Mesenchymal stem cell (in vitro differentiated cells and primary cell): ENCODE measurements at regions not wholly inside any gene's neighbourhood (a gene's known extent, or its start where the extent isn't known, plus 50 kb on each side); places are given as distances from the start of the nearest gene placed in this dataset.

Experiments
- DNase-seq: peaks from one replicate; pipeline ENCODE4 v3.0.0-alpha.2; 2013
- H2AFZ ChIP-seq: one replicate; pipeline ENCODE4 v1.6.1; 2013; ENCODE audit warnings: low read depth, mild to moderate bottlenecking, control low read depth, inconsistent platforms, low read length, moderate library complexity
- H2AK5ac ChIP-seq: 2 replicates; pipeline ENCODE4 v1.6.1; 2013; ENCODE audit warnings: low read length, moderate library complexity, mild to moderate bottlenecking, inconsistent platforms; ENCODE audit not compliant: severe bottlenecking
- H2BK120ac ChIP-seq: one replicate; pipeline ENCODE4 v1.6.1; 2013; ENCODE audit warnings: low read depth, mild to moderate bottlenecking, inconsistent platforms, low read length, moderate library complexity
- H2BK12ac ChIP-seq, 2 experiments: one replicate each; pipeline ENCODE4 v1.6.1; 2013; ENCODE audit warnings: inconsistent platforms in 2 of 2, low read length in 2 of 2, mild to moderate bottlenecking in 2 of 2, moderate library complexity in 2 of 2, control low read depth in 1 of 2
- H2BK15ac ChIP-seq: one replicate; pipeline ENCODE4 v1.6.1; 2013; ENCODE audit warnings: mild to moderate bottlenecking, low read depth, inconsistent platforms; ENCODE audit not compliant: poor library complexity, severe bottlenecking
- H2BK5ac ChIP-seq: 2 replicates; pipeline ENCODE4 v1.6.1; 2013; ENCODE audit warnings: low read depth, mild to moderate bottlenecking, low read length, control low read depth, inconsistent platforms; ENCODE audit not compliant: poor library complexity, severe bottlenecking
- H3K14ac ChIP-seq, 2 experiments: one replicate each; pipeline ENCODE4 v1.6.1; 2013; ENCODE audit warnings: inconsistent platforms in 2 of 2, low read length in 2 of 2, control low read depth in 1 of 2, mild to moderate bottlenecking in 1 of 2, moderate library complexity in 1 of 2
- H3K18ac ChIP-seq, 2 experiments: one replicate each; pipeline ENCODE4 v1.6.1; 2013; ENCODE audit warnings: inconsistent platforms in 2 of 2, low read length in 2 of 2, control low read depth in 1 of 2, low read depth in 1 of 2, mild to moderate bottlenecking in 1 of 2
- H3K23ac ChIP-seq, 2 experiments: one replicate each; pipeline ENCODE4 v1.6.1; 2013; ENCODE audit warnings: inconsistent platforms in 2 of 2, low read length in 2 of 2, mild to moderate bottlenecking in 2 of 2, moderate library complexity in 2 of 2, control low read depth in 1 of 2
- H3K27ac ChIP-seq: 2 replicates; pipeline ENCODE4 v1.5.1; 2013; ENCODE audit warnings: mild to moderate bottlenecking, moderate library complexity, low read length, control low read depth, inconsistent platforms; ENCODE audit not compliant: poor library complexity, severe bottlenecking
- H3K27me3 ChIP-seq, 2 experiments: 2 replicates each; pipeline versions ENCODE4 v1.6.1 to v1.7.0; 2013; ENCODE audit warnings: low read length in 2 of 2, mild to moderate bottlenecking in 2 of 2, moderate library complexity in 2 of 2, control low read depth in 1 of 2, inconsistent platforms in 1 of 2; ENCODE audit not compliant: control insufficient read depth in 1 of 2, insufficient read depth in 1 of 2
- H3K36me3 ChIP-seq, 2 experiments: 2 replicates each; pipeline versions ENCODE4 v1.6.1 to v1.7.0; 2013; ENCODE audit warnings: low read length in 2 of 2, control low read depth in 1 of 2, inconsistent platforms in 1 of 2, low read depth in 1 of 2, mild to moderate bottlenecking in 1 of 2; ENCODE audit not compliant: insufficient read depth in 2 of 2, control insufficient read depth in 1 of 2
- H3K4ac ChIP-seq, 2 experiments: one replicate each; pipeline ENCODE4 v1.6.1; 2013; ENCODE audit warnings: inconsistent platforms in 2 of 2, low read length in 2 of 2, mild to moderate bottlenecking in 2 of 2, moderate library complexity in 2 of 2, control low read depth in 1 of 2, low read depth in 1 of 2
- H3K4me1 ChIP-seq: 2 replicates; pipeline ENCODE4 v1.6.1; 2013; ENCODE audit warnings: low read depth, low read length, control low read depth; ENCODE audit not compliant: control insufficient read depth, insufficient read depth
- H3K4me2 ChIP-seq: 2 replicates; pipeline ENCODE4 v1.6.1; 2013; ENCODE audit warnings: low read length, mild to moderate bottlenecking, inconsistent platforms; ENCODE audit not compliant: poor library complexity, severe bottlenecking
- H3K4me3 ChIP-seq, 2 experiments: 2 replicates each; pipeline versions ENCODE4 v1.5.1 to v1.7.0; 2013; ENCODE audit warnings: low read length in 2 of 2, mild to moderate bottlenecking in 2 of 2, control low read depth in 1 of 2, low read depth in 1 of 2; ENCODE audit not compliant: insufficient read depth in 1 of 2
- H3K79me1 ChIP-seq: replicated peaks from 2 replicates; pipeline ENCODE4 v1.6.1; 2013; ENCODE audit warnings: mild to moderate bottlenecking, control low read depth, low read length, inconsistent platforms; ENCODE audit not compliant: poor library complexity, severe bottlenecking
- H3K9ac ChIP-seq: 2 replicates; pipeline ENCODE4 v1.7.0; 2013; ENCODE audit warnings: mild to moderate bottlenecking, low read length, moderate library complexity
- H3K9me3 ChIP-seq: 2 replicates; pipeline ENCODE4 v1.7.0; 2013; ENCODE audit warnings: mild to moderate bottlenecking, low read length; ENCODE audit not compliant: control insufficient read depth
- H4K8ac ChIP-seq: one replicate; pipeline ENCODE4 v1.6.1; 2013; ENCODE audit warnings: inconsistent platforms, mild to moderate bottlenecking, low read length, moderate library complexity
- H4K91ac ChIP-seq: one replicate; pipeline ENCODE4 v1.6.1; 2013; ENCODE audit warnings: mild to moderate bottlenecking, low read length, inconsistent platforms
- WGBS: methylation state at CpG from one replicate; pipeline ENCODE4 v1.1.7; 2013; ENCODE audit warnings: mixed read lengths; 5-methylcytosine and 5-hydroxymethylcytosine counted together

GRCh38 chr16:9034056-9034455 lies 57.4 kb upstream of the HAPSTR1 start:
- Histone ChIP-seq H3K18ac (no peak overlapping the region), H3K9me3 (no peaks in the 10 kb centered on the region), H3K4me2 (no peak overlapping the region), H3K79me1 (no peaks in the 10 kb centered on the region), H4K91ac (no peak overlapping the region), H2AK5ac (no peak overlapping the region), H3K4me3 (no peak overlapping the region), H2BK12ac (no peak overlapping the region), H3K27ac (no peak overlapping the region), H3K27me3 (no peaks in the 10 kb centered on the region), H3K14ac (no peak overlapping the region), H3K9ac (no peak overlapping the region), H2BK15ac (no peak overlapping the region), H2BK120ac (no peak overlapping the region), H3K23ac (no peak overlapping the region), H2BK5ac (no peak overlapping the region), H4K8ac (no peak overlapping the region), H3K4ac (no peak overlapping the region), H3K4me1 (no peaks in the 10 kb centered on the region), H3K36me3 (no peaks in the 10 kb centered on the region), H2AFZ (no peak overlapping the region)
- WGBS = 81% methylated on average over 7 of the region's 8 CpGs
- DNase-seq = no peak

- H2BK12ac ChIP-seq = no peak overlapping the region
- no peak overlapping the region for H3K4me2 ChIP-seq
- no peaks in the 10 kb centered on the region for H3K9me3 ChIP-seq
- no peak overlapping the region for H2AK5ac ChIP-seq
- no peak overlapping the region for H2BK15ac ChIP-seq
- H3K79me1 ChIP-seq = no peaks in the 10 kb centered on the region
- no peak overlapping the region for H2BK120ac ChIP-seq
- H3K4ac ChIP-seq = no peak overlapping the region
- no peaks in the 10 kb centered on the region for H3K27me3 ChIP-seq
- no peak overlapping the region for H2BK5ac ChIP-seq
- H3K23ac ChIP-seq = no peak overlapping the region
- H3K9ac ChIP-seq = no peak overlapping the region
- H4K8ac ChIP-seq = no peak overlapping the region
- no peaks in the 10 kb centered on the region for H3K36me3 ChIP-seq
- WGBS = 51% methylated on average over 4 of the region's 5 CpGs
- no peak overlapping the region for H3K4me3 ChIP-seq
- H3K18ac ChIP-seq = no peak overlapping the region
- H3K27ac ChIP-seq = no peak overlapping the region
- no peak overlapping the region for H2AFZ ChIP-seq
- DNase-seq = no peak
- no peaks in the 10 kb centered on the region for H3K4me1 ChIP-seq
- no peak overlapping the region for H4K91ac ChIP-seq
- H3K14ac ChIP-seq = no peak overlapping the region
Measured at GRCh38 chr16:9035996-9036395, 55.4 kb upstream of the HAPSTR1 start.

GRCh38 chr16:9039210-9039609 lies 52.2 kb upstream of the HAPSTR1 start:
- H3K4me3 ChIP-seq = no peak overlapping the region
- no peaks in the 10 kb centered on the region for H3K27me3 ChIP-seq
- peaks cover 6% of the 10 kb centered on the region for H3K4me1 ChIP-seq
- no peak overlapping the region for H2BK12ac ChIP-seq
- H3K18ac ChIP-seq = no peak overlapping the region
- H3K36me3 ChIP-seq = no peaks in the 10 kb centered on the region
- H4K8ac ChIP-seq = no peak overlapping the region
- H3K27ac ChIP-seq = no peak overlapping the region
- no peaks in the 10 kb centered on the region for H3K9me3 ChIP-seq
- peak; percentile 41 for DNase-seq
- no peak overlapping the region for H2AFZ ChIP-seq
- no peak overlapping the region for H2BK5ac ChIP-seq
- no peak overlapping the region for H3K23ac ChIP-seq
- H2BK15ac ChIP-seq = no peak overlapping the region
- no peak overlapping the region for H3K14ac ChIP-seq
- no peak overlapping the region for H3K4me2 ChIP-seq
- no peak overlapping the region for H2AK5ac ChIP-seq
- H4K91ac ChIP-seq = no peak overlapping the region
- no peak overlapping the region for H3K9ac ChIP-seq
- 100% methylated on average over 1 of the region's 4 CpGs for WGBS
- no peaks in the 10 kb centered on the region for H3K79me1 ChIP-seq
- H3K4ac ChIP-seq = no peak overlapping the region
- no peak overlapping the region for H2BK120ac ChIP-seq

GRCh38 chr16:9040800-9041412 lies 50.5 kb upstream of the HAPSTR1 start:
- H4K91ac ChIP-seq = no peak overlapping the region
- H3K4me2 ChIP-seq = no peak overlapping the region
- H3K4me3 ChIP-seq = no peak overlapping the region
- 95% methylated on average over 11 of the region's 12 CpGs for WGBS
- no peaks in the 10 kb centered on the region for H3K27me3 ChIP-seq
- no peak overlapping the region for H2BK120ac ChIP-seq
- H3K79me1 ChIP-seq = no peaks in the 10 kb centered on the region
- H3K14ac ChIP-seq = no peak overlapping the region
- H3K9ac ChIP-seq = no peak overlapping the region
- H2BK12ac ChIP-seq = no peak overlapping the region
- H2BK15ac ChIP-seq = no peak overlapping the region
- H2AFZ ChIP-seq = no peak overlapping the region
- H3K4ac ChIP-seq = no peak overlapping the region
- no peak overlapping the region for H3K27ac ChIP-seq
- no peak overlapping the region for H2AK5ac ChIP-seq
- no peak overlapping the region for H2BK5ac ChIP-seq
- no peaks in the 10 kb centered on the region for H3K36me3 ChIP-seq
- H4K8ac ChIP-seq = no peak overlapping the region
- no peak overlapping the region for H3K18ac ChIP-seq
- H3K4me1 ChIP-seq = peaks cover 6% of the 10 kb centered on the region
- H3K9me3 ChIP-seq = no peaks in the 10 kb centered on the region
- H3K23ac ChIP-seq = no peak overlapping the region
- no peak for DNase-seq
